Epidermal melanocyte (primary cell): ENCODE measurements at regions not wholly inside any gene's neighbourhood (a gene's known extent, or its start where the extent isn't known, plus 50 kb on each side); places are given as distances from the start of the nearest gene placed in this dataset.
A peak's percentile ranks its signal among the peaks of the same experiment; 100 is the strongest.
"Not testable (repeated sequence)": the region's sequence is repeated elsewhere in the genome, so short reads cannot be mapped to it uniquely, and the experiment has no call there.

ENCODE experiments used
- DNase-seq: peaks from one replicate; pipeline ENCODE4 v3.0.0; 2011; ENCODE audit warnings: low spot score; ENCODE audit not compliant: insufficient read length

DNA sequence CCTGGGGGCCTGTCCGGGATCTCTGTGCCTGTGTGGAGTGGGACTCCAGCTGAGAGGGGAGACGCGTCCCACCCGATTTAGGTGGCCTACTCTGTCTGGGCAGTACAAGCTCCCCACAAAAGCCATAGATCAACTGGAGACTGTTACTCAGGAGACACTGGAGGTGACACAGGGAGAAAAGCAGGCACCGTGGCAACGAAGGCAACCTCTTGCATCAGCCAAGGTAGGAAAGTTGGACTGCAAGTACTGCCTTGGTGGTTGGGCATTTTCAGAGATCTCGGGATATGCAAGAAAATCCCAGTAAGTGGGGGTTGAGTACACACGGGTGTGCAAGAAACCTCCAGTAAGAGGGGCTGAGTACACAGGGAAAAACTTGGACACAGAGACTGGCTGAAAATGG is 1060.0 kb upstream of the MIR17HG start:
- no peak for DNase-seq

DNA sequence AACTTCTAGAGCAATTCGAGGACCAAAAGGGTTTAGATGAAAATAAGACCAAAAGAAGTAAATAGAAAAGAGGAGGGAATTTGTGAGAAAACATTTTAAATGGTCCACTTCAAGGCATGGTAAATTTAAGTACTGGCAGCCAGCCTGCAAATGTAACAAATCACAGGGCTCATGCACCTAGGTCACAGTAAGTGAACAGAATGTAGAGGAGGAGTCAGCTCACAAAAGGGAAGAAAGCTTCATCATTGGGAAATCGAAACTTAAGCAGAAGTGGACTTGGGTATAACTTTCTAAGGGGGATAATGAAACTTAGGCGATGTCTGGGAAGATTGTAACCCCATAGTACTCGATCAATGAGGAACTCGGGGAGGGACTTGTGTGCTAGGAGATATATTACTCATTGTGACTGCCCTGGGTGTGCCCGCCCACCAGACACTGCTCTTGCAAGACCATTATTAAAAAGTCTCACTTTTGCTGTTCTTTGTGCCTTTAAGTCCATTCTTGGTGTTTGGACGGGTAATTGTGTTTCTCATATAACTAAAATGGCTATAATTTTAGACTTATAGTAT is 1053.6 kb upstream of the MIR17HG start:
- DNase-seq = no peak

DNA sequence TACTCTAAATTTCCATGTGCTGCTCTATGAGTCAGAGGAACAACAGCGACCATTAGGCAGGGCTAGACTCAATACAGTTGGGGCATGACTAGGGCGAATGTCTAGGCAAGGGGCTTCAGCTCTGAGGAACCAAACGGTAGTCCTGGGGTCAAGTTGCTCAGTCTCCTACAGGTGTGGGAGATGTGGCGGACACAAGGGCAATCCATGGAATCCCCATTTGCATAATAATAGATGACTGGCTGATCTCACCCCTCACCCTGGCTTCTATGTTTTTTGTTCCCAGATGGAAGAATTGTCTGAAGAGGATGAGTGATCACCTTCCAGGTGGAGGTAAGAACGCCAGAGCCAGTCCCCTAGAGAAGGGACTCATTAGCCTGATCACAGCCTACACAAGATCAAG is 1048.2 kb upstream of the MIR17HG start:
- no peak for DNase-seq

DNA sequence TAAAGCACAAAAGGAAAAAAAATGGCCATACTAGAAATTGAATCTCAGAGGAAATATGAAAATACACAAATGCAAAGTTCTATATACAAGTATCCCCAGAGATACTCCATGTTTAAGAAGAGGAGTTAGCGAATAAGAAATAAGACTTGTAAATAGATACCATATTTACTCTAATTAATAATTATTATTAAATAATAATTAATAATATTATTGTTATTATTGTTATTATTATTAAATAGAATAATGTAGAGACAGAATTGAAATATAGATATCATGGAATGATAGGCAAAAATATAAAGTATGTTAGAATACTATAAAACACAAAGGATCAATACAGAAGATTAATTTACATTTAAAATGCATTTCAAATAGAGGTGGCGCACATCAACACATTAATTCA is 1047.5 kb upstream of the MIR17HG start:
- DNase-seq = no peak

DNA sequence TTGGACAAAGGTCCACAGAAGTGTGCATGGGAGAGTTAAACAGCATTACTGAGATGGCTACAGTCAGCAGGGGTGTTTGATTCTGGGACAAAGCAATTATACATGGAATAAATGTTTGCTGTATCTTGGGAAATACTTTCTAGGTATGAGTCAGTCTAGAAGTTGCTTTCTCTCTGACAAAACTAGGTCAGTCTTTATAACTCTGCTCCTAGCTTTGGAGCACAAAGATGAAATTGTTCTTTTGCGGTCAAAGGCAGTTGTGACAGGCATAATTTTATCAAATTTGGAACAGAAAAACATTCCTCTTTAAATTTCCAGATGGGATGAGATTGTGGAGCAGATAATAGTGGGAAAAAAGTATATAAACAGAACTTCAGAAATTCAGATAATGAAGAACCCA is 1045.4 kb upstream of the MIR17HG start:
- DNase-seq = peak; percentile 59

DNA sequence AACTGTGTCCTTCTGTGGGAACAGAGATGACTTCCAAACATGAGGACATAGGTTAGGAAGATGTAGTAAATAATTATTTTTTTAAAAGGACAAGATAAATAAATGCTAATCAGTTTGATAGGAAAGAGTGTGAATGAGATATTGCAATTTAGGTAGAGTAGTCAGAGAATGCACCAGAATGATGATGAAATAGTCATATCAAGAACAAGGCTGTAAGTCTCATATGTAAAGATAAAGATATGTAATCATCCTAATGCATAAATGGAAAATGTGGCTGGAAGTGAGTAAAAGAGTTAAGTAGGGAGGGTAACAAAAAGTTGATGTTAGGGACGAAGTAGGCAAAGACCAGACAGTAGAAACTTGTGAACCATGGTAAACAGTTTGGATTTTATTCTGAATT is 1041.7 kb upstream of the MIR17HG start:
- no peak for DNase-seq

DNA sequence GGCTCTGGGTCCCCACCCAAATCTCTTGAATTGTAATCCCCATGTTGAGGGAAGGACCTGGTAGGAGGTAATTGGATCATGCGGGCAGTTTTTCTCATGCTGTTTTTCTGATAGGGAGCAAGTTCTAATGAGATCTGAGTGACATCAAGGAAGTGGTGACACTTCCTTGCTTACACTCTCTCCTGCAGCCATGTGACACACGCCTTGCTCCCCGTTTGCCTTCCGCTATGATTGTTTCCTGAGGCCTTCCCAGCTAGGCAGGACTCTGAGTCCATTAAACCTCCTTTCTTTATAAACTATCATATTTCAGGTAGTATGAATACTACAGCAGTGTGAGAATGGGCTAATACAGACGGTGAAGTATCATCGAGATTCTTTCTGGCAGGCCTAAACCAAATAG is 1040.4 kb upstream of the MIR17HG start:
- no peak for DNase-seq

DNA sequence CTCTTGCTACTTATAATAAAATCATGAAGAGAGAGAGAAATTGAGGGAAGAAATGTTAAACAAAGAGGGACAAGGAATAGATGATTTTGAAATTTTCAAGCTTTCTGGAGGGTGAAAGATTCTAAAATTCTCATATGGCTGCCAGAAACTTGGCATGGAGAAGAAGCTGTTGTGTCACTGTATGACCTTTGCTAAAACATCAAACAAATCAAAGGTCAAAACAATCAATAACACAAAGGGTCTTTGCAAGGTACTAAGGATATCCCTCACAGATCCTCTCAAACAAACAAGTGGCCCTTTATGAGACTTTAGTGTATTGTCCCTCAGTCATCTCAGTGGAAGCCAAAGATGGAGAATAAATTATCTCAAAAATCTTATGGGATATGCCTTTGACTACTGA is 1039.2 kb upstream of the MIR17HG start:
- no peak for DNase-seq

DNA sequence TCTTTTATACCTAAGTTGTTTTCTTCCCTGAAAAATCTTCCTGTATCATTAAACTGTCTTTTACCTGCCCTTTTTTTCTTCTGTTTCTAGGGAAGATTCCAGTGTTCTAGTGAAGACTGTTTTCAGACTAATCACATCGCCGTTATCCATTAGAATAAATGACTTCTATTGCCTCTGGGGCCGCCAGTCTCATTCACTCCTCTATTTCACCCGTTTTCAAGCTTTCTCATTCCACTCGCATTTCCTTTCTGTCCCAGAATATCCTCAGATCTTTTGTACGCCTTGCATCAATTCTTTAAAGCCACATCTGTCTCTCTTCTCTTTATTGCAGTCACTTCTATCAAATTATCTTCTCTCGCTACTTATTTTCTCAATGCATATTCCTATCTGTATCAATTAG is 1035.6 kb upstream of the MIR17HG start:
- no peak for DNase-seq

DNA sequence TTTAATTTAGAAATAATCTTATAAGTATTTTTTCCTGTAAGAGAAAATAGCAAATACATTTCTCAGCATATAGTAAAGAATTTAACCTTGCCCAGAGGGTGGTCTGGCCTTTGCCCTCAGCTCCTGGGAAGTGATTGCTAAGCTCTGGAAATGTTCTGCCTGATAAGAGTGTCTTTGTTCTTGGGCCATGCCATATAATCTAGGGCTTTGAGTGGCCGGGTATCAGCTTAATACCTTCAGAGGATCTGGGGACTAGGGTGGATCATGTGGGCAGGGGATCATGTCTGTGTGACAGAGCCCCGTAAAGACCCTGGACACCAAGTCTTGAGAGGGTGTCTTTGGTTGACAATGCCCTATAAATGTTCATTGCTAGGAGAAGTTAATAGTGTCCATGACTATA is 1032.4 kb upstream of the MIR17HG start:
- no peak for DNase-seq

DNA sequence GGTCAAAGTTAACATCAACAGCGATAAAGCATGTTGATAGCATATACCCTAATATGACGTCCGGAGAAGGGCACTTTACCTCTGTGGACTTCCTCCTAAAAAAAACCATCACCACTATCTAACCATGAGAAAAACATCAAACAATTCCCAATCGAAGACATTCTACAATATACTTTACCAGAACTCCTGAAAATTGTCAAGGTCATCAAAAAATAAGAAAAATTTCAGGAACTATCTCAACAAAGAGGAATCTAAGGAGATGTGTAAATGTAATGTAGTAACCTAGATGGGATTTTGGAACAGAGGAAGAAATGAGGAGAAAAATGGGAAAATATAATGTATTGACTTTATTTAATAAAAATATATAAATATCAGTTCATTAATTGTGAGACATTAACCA is 1026.8 kb upstream of the MIR17HG start:
- no peak for DNase-seq

DNA sequence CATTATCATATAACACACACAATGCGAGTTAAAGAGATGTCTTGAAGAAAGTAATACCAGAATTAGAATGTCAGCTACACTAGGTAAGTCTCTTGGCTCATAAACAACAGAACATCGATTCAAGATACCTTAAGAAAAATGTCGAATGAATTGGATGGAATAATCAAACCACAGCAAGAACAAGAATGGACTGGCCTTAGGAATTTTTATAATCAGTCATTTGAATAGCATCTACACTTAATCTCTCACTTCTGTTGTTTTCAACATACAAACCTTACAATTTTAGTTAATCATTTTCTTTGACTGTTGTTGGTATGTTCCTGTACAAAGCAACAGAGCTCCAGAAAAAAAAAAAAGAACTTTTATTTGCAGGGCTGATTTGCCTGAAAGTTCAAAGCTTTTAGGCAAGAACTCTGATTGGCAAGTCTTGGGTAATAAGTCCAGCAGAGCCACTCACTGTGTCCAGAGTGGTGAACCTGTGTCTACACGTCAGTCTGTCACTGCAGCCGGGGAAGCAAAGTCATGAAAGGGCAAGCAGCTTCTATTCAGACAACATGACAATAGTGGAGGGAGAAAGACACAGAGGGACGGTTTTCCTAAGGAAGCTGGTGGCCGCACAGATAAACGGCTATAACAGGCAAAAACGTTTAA is 1026.1 kb upstream of the MIR17HG start:
- no peak for DNase-seq

DNA sequence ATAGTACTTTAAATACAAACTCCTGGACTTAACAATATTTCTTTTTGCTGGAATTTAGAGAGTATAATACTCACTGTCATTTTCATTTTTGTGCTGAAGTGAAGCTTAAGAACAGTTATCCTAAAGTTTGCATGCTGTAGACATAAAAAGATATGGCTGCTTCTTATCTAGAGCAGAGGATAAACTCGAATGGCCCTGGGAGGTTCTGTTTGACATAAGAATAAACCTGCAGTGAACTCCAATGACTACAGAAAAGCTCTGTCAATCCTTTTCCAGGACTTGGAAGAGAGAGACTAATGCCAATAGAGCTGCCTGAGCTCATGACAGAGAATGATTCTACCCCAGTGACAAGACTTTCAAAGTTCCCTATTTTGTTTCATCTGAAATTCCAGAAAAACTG is 1017.8 kb upstream of the MIR17HG start:
- no peak for DNase-seq

DNA sequence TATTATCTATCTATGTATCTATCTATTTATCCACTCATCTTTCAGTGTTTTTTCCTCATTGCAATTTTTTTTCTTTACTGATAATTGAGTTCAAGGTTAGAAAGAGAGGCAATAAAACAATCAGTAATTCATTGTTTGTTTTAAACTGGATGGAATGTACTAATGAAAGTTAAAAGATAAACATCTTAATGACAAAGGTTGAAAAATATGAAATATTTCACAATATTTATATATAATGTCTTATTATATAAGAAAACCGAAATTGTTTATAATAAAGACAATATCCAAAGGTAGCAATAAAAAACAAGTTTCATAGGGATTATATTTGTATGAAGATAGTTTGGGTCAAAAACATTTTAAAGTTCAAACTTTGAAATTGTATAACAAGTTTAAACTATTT is 1015.5 kb upstream of the MIR17HG start:
- DNase-seq = no peak

DNA sequence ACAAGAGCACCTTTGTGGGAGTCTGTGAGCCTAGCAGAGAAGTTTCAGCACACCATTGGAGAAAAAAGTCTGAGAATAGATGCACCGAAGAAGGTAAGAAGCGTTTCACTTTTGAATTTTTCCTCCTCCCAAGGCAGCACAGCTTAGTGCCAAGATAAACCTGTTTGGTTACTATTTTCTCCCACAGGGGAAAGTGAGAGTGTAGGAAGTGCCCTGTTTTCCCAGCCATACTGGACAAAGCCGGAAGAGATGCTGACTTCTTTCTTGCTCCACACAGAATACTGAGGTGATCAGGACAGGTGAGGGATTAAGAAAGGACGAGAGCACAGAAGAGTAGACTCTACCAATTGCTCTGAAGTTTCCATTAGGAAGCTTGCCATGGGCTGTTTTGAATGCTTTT is 1011.0 kb upstream of the MIR17HG start:
- DNase-seq = no peak

DNA sequence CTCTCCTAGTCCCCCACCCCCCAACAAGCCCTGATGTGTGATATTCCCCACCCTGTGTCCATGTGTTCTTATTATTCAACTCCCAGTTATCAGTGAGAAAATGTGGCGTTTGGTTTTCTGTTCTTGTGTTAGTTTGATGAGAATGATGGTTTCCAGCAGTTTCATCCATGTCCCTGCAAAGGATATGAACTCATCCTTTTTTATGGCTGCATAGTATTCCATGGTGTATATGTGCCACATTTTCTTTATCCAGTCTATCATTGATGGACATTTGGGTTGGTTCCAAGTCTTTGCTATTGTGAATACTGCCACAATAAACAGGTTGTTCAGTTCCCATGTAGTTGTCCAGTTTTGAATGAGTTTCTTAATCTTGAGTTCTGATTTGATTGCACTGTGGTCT is 1006.1 kb upstream of the MIR17HG start:
- DNase-seq = not testable (repeated sequence)

DNA sequence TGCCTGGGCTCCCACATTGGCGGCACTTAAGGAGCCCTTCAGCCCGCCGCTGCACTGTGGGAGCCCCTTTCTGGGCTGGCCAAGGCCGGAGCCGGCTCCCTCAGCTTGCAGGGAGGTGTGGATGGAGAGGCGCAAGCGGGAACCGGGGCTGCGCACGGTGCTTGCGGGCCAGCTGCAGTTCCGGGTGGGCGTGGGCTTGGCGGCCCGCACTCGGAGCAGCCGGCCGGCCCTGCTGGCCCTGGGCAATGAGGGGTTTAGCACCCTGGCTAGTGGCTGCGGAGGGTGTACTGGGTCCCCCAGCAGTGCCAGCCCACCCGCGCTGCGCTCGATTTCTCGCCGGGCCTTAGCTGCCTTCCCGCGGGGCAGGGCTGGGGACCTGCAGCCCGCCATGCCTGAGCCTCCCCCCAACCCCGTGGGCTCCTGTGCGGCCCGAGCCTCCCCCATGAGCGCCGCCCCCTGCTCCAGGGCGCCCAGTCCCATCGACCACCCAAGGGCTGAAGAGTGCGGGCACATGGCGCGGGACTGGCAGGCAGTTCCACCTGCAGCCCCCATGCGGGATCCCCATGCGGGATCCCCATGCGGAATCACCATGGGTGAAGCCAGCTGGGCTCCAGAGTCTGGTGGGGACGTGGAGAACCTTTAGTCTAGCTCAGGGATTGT is 998.9 kb upstream of the MIR17HG start:
- not testable (repeated sequence) for DNase-seq

DNA sequence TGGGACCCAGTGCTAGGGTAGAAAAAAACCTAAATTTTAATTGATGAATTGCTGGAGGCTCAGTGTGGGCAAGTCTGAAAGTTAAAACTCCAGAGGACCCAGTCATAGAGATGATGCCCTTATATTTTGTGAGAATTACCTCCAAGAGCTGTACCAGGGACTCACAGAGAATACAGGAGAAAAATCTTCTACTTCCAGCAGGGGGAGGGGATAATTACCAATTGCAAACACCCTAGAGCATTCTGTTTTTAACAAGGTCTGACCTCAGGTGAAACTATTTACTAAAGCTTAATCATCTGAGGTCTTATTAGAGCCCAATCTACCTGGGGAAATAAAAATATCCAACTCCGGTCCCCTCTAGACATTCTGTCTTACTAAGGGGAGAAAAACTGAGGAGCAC is 994.7 kb upstream of the MIR17HG start:
- no peak for DNase-seq

DNA sequence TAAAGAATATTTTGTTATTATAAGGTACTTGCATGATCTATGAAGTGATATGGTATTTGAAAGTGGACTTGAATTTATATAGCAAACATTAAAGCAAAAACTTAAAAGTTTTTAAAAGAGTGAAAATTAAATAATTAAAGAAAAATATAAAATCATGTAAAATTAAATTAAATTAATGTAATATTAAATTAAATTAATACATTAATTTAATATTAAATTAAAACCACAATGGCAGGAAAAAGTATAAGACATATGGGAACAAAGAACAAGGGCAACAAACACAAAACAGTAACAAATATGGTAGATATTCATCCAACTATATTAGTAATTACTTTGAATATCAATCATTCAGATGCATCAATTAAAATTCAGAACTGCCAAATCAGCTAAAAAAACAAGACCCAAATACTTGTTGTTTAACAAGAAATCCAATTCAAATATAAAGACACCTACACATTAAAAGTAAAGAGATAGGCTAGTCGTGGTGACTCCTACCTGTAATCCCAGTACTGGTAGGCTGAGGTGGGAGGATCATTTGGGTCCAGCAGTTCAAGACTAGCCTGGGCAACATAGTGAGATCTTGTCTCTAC is 992.2 kb upstream of the MIR17HG start:
- no peak for DNase-seq

DNA sequence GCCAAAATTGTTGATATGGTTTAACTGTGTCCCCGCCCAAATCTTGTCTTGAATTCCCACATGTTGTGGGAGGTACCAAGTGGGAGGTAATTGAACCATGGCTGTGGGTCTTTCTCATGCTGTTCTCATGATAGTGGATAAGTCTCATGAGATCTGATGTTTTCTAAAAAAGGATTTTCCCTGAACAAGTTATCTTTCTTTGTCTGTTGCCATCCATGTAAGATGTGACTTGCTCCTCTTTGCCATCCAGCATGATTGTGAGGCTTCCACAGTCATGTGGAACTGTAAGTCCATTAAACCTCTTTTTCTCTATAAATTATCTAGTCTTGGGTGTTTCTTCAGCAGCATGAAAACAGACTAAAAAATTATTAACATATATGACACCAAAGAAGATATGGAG is 986.7 kb upstream of the MIR17HG start:
- DNase-seq = no peak

DNA sequence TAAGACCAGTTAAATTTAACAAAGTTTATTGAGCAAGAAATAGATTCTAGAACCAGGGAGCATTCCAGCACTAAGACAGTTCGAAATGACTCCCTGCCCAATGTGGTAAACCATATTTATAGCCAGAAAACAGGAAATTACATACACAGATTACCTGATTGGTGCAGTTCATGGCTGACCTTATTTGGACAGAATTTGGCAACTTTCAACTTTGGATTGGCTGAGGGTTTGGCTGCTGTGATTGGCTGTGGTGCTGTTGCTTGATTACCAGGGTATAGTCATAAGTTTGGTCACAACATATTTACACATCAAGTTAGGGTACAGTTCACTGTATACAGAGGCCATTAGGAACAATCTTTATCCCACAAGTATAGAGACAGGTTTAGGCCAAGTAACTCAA is 984.8 kb upstream of the MIR17HG start:
- no peak for DNase-seq

DNA sequence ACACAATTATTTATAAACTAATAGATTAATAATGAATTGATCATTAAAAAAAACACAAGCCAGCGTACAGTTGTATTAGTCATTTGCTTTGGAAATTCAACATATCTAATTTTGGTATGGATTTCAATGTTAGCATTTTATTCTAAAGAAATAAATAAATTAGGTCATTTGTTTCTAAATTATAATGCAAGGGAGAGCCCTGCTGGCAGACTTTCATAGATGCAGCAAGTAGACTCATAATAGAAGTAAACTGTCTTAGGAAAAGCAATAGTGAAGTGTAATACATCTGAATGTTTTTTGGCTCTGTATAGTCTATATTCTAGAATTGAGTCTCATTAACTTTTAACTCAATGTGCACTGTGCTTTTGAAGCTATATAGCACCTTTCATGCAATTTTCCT is 982.4 kb upstream of the MIR17HG start:
- DNase-seq = no peak

DNA sequence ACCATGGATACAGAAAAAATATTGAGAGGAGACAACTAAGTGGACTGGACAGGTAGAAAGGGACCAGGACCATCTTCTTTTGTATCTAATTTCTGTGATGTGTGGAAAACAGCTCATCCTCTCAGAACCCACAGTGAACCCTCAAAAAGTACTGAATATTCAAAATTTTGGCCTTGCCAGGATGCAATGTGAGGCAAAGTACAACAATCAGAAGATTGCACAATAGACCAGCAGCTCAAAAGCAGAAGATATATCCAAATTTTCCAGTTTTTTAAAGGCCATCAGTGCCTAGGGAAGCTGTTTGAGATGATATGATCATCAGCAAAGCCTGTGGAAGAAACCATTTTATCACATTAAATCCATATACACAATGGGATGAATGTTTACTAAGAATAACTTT is 973.3 kb upstream of the MIR17HG start:
- DNase-seq = no peak
